ENCODE measurements at regions not wholly inside any gene's neighbourhood (a gene's known extent, or its start where the extent isn't known, plus 50 kb on each side); places are given as distances from the start of the nearest gene placed in this dataset.

- Histone ChIP-seq H3K27me3 (ENCODE audit: control insufficient read depth, insufficient read depth, low read length) (no peaks in the 10 kb centered on the region), H3K9me3 (ENCODE audit: control insufficient read depth, insufficient read depth, low read length) (peaks cover 7% of the 10 kb centered on the region), H3K27ac (ENCODE audit: low read depth, low read length) (no peak overlapping the region), H3K4me3 (ENCODE audit: low read depth, low read length) (no peak overlapping the region)
- CTCF ChIA-PET = no interaction called here
- POLR2A ChIA-PET = no interaction called here
- TF ChIP-seq CTCF (IDR thresholded peaks at IDR 0.05; ENCODE audit: low read depth, low read length) = no peak
- no peak for DNase-seq (ENCODE audit: low read depth, low spot score)
These were observed 2275.8 kb upstream of the PCDH20 start for GRCh38 chr13:63691474-63691873.

- no peak for DNase-seq (ENCODE audit: low read depth, low spot score)
- Histone ChIP-seq H3K27me3 (ENCODE audit: control insufficient read depth, insufficient read depth, low read length) (no peaks in the 10 kb centered on the region), H3K4me3 (ENCODE audit: low read depth, low read length) (no peak overlapping the region), H3K9me3 (ENCODE audit: control insufficient read depth, insufficient read depth, low read length) (peaks cover 7% of the 10 kb centered on the region), H3K27ac (ENCODE audit: low read depth, low read length) (no peak overlapping the region)
- TF ChIP-seq CTCF (IDR thresholded peaks at IDR 0.05; ENCODE audit: low read depth, low read length) = no peak
- POLR2A ChIA-PET = no interaction called here
- CTCF ChIA-PET = no interaction called here
These were observed 2275.0 kb upstream of the PCDH20 start for GRCh38 chr13:63690672-63691071.

GRCh38 chr13:63684822-63685221 is 2269.2 kb upstream of the PCDH20 start:
- DNase-seq (ENCODE audit: low read depth, low spot score) = no peak
- Histone ChIP-seq H3K27me3 (ENCODE audit: control insufficient read depth, insufficient read depth, low read length) (no peaks in the 10 kb centered on the region), H3K27ac (ENCODE audit: low read depth, low read length) (no peak overlapping the region), H3K4me3 (ENCODE audit: low read depth, low read length) (no peak overlapping the region), H3K9me3 (ENCODE audit: control insufficient read depth, insufficient read depth, low read length) (0 out of 2 replicates have a peak, but pooled peaks cover 2% of the 10 kb centered on the region)
- POLR2A ChIA-PET = no interaction called here
- CTCF ChIA-PET = no interaction called here
- TF ChIP-seq CTCF (IDR thresholded peaks at IDR 0.05; ENCODE audit: low read depth, low read length) = no peak

- Histone ChIP-seq H3K4me3 (ENCODE audit: low read depth, low read length) (no peak overlapping the region), H3K9me3 (ENCODE audit: control insufficient read depth, insufficient read depth, low read length) (no peaks in the 10 kb centered on the region), H3K27me3 (ENCODE audit: control insufficient read depth, insufficient read depth, low read length) (no peaks in the 10 kb centered on the region), H3K27ac (ENCODE audit: low read depth, low read length) (no peak overlapping the region)
- no peak for TF ChIP-seq CTCF (IDR thresholded peaks at IDR 0.05; ENCODE audit: low read depth, low read length)
- DNase-seq (ENCODE audit: low read depth, low spot score) = no peak
- POLR2A ChIA-PET = no interaction called here
- CTCF ChIA-PET = no interaction called here
These were observed 2265.1 kb upstream of the PCDH20 start for GRCh38 chr13:63680704-63681103.

- Histone ChIP-seq H3K4me3 (ENCODE audit: low read depth, low read length) (no peak overlapping the region), H3K27me3 (ENCODE audit: control insufficient read depth, insufficient read depth, low read length) (no peaks in the 10 kb centered on the region), H3K27ac (ENCODE audit: low read depth, low read length) (no peak overlapping the region), H3K9me3 (ENCODE audit: control insufficient read depth, insufficient read depth, low read length) (no peaks in the 10 kb centered on the region)
- CTCF ChIA-PET = no interaction called here
- POLR2A ChIA-PET = no interaction called here
- no peak for TF ChIP-seq CTCF (IDR thresholded peaks at IDR 0.05; ENCODE audit: low read depth, low read length)
- no peak for DNase-seq (ENCODE audit: low read depth, low spot score)
These were observed 2255.6 kb upstream of the PCDH20 start for GRCh38 chr13:63671296-63671695.

Data from AG04450 (cell line).